ENCODE measurements at regions not wholly inside any gene's neighbourhood (a gene's known extent, or its start where the extent isn't known, plus 50 kb on each side); places are given as distances from the start of the nearest gene placed in this dataset.
"Not testable (repeated sequence)": the region's sequence is repeated elsewhere in the genome, so short reads cannot be mapped to it uniquely, and the experiment has no call there.

GRCh38 chr14:53668897-53669296 is 287.7 kb downstream of the BMP4 start:
- DNase-seq (ENCODE audit: low read depth) = no peak

GRCh38 chr14:53663709-53664108 is 292.9 kb downstream of the BMP4 start:
- no peak for DNase-seq (ENCODE audit: low read depth)

- DNase-seq (ENCODE audit: low read depth) = no peak
Observed at GRCh38 chr14:53655080-53655785, 301.4 kb downstream of the BMP4 start.

GRCh38 chr14:53652068-53652467 is 304.6 kb downstream of the BMP4 start:
- no peak for DNase-seq (ENCODE audit: low read depth)

GRCh38 chr14:53651096-53651740 is 305.4 kb downstream of the BMP4 start:
- DNase-seq (ENCODE audit: low read depth) = no peak

GRCh38 chr14:53646925-53647324 is 309.7 kb downstream of the BMP4 start:
- no peak for DNase-seq (ENCODE audit: low read depth)

GRCh38 chr14:53640695-53641094 is 315.9 kb downstream of the BMP4 start:
- no peak for DNase-seq (ENCODE audit: low read depth)

GRCh38 chr14:53638966-53639365 is 317.7 kb downstream of the BMP4 start:
- no peak for DNase-seq (ENCODE audit: low read depth)

- DNase-seq (ENCODE audit: low read depth) = no peak
Observed at GRCh38 chr14:53634793-53635192, 321.8 kb downstream of the BMP4 start.

- DNase-seq (ENCODE audit: low read depth) = no peak
Observed at GRCh38 chr14:53630336-53630735, 326.3 kb downstream of the BMP4 start.

GRCh38 chr14:53628732-53629430 is 327.7 kb downstream of the BMP4 start:
- DNase-seq (ENCODE audit: low read depth) = no peak

- DNase-seq (ENCODE audit: low read depth) = no peak
Observed at GRCh38 chr14:53628261-53628660, 328.4 kb downstream of the BMP4 start.

GRCh38 chr14:53626761-53627160 is 329.9 kb downstream of the BMP4 start:
- DNase-seq (ENCODE audit: low read depth) = no peak

GRCh38 chr14:53622447-53622846 is 334.2 kb downstream of the BMP4 start:
- no peak for DNase-seq (ENCODE audit: low read depth)

- DNase-seq (ENCODE audit: low read depth) = no peak
Observed at GRCh38 chr14:53621921-53622320, 334.7 kb downstream of the BMP4 start.

- no peak for DNase-seq (ENCODE audit: low read depth)
Observed at GRCh38 chr14:53621433-53621832, 335.2 kb downstream of the BMP4 start.

- no peak for DNase-seq (ENCODE audit: low read depth)
Observed at GRCh38 chr14:53620890-53621289, 335.7 kb downstream of the BMP4 start.

- DNase-seq (ENCODE audit: low read depth) = no peak
Observed at GRCh38 chr14:53620317-53620716, 336.3 kb downstream of the BMP4 start.

GRCh38 chr14:53619691-53620231 is 336.9 kb downstream of the BMP4 start:
- DNase-seq (ENCODE audit: low read depth) = no peak

- DNase-seq (ENCODE audit: low read depth) = not testable (repeated sequence)
Observed at GRCh38 chr14:53616536-53616935, 340.1 kb downstream of the BMP4 start.

- no peak for DNase-seq (ENCODE audit: low read depth)
Observed at GRCh38 chr14:53615252-53615651, 341.4 kb downstream of the BMP4 start.

- no peak for DNase-seq (ENCODE audit: low read depth)
Observed at GRCh38 chr14:53613404-53614253, 343.0 kb downstream of the BMP4 start.

All from activated gamma-delta T cell treated with anti-CD3 and anti-CD28 coated beads, Interleukin-2, amount 50 U/mL, for 16 hours (primary cell).